ENCODE measurements at regions not wholly inside any gene's neighbourhood (a gene's known extent, or its start where the extent isn't known, plus 50 kb on each side); places are given as distances from the start of the nearest gene placed in this dataset.

GRCh38 chr16:51262428-51262827 lies 111.4 kb upstream of the SALL1 start:
- TF ChIP-seq CTCF (IDR thresholded peaks at IDR 0.05; ENCODE audit: low read depth, low read length) (no peak), EZH2phosphoT487 (IDR thresholded peaks at IDR 0.05; ENCODE audit: low read depth) (no peak)
